Suppressor macrophage treated with lipopolysaccharide for 1 hour (primary cell): ENCODE measurements at regions not wholly inside any gene's neighbourhood (a gene's known extent, or its start where the extent isn't known, plus 50 kb on each side); places are given as distances from the start of the nearest gene placed in this dataset.

Experiments used
- DNase-seq, 3 donors: peaks; one replicate each; pipeline ENCODE4 v3.0.0-alpha.2; 2020 to 2022

- no peak for DNase-seq
These were observed 136.3 kb upstream of the MLIP start for GRCh38 chr6:53974941-53975340.

GRCh38 chr6:53975941-53976615 is 135.2 kb upstream of the MLIP start:
- DNase-seq: no peak

- DNase-seq: no peak
These were observed 133.7 kb upstream of the MLIP start for GRCh38 chr6:53977551-53977950.

- peak; percentile 52 to 66 (median 57) for DNase-seq
These were observed 131.7 kb upstream of the MLIP start for GRCh38 chr6:53979468-53980067.

- no peak for DNase-seq
These were observed 128.7 kb upstream of the MLIP start for GRCh38 chr6:53982366-53983050.

- no peak for DNase-seq
These were observed 127.9 kb upstream of the MLIP start for GRCh38 chr6:53983301-53983700.

GRCh38 chr6:53984163-53984562 is 127.1 kb upstream of the MLIP start:
- DNase-seq: peak; percentile 15 to 47 (median 29)

- DNase-seq: no peak
These were observed 126.7 kb upstream of the MLIP start for GRCh38 chr6:53984581-53984980.

- no peak for DNase-seq
These were observed 125.9 kb upstream of the MLIP start for GRCh38 chr6:53985366-53985765.

- peak in 1 of 3 donors; percentile 4 for DNase-seq
These were observed 125.0 kb upstream of the MLIP start for GRCh38 chr6:53986165-53986720.

GRCh38 chr6:53986721-53987521 is 124.3 kb upstream of the MLIP start:
- DNase-seq: no peak

- DNase-seq: no peak
These were observed 123.7 kb upstream of the MLIP start for GRCh38 chr6:53987522-53987888.

GRCh38 chr6:53989504-53989903 is 121.7 kb upstream of the MLIP start:
- no peak for DNase-seq

- no peak for DNase-seq
These were observed 118.7 kb upstream of the MLIP start for GRCh38 chr6:53992522-53992921.

- DNase-seq: no peak
These were observed 117.0 kb upstream of the MLIP start for GRCh38 chr6:53994201-53994600.

- DNase-seq: no peak
These were observed 115.3 kb upstream of the MLIP start for GRCh38 chr6:53995935-53996334.

GRCh38 chr6:53998303-53998702 is 112.9 kb upstream of the MLIP start:
- DNase-seq: no peak

- no peak for DNase-seq
These were observed 112.0 kb upstream of the MLIP start for GRCh38 chr6:53999088-53999755.

- no peak for DNase-seq
These were observed 109.1 kb upstream of the MLIP start for GRCh38 chr6:54002116-54002515.

GRCh38 chr6:54003316-54003715 is 107.9 kb upstream of the MLIP start:
- no peak for DNase-seq

- no peak for DNase-seq
These were observed 102.7 kb upstream of the MLIP start for GRCh38 chr6:54008589-54008988.

GRCh38 chr6:54009052-54009654 is 102.1 kb upstream of the MLIP start:
- no peak for DNase-seq
